ENCODE measurements at regions not wholly inside any gene's neighbourhood (a gene's known extent, or its start where the extent isn't known, plus 50 kb on each side); places are given as distances from the start of the nearest gene placed in this dataset.
"Not testable (repeated sequence)": the region's sequence is repeated elsewhere in the genome, so short reads cannot be mapped to it uniquely, and the experiment has no call there.

GRCh38 chr3:104178680-104179079 lies 1188.0 kb upstream of the ALCAM start:
- DNase-seq, result no peak

GRCh38 chr3:104180906-104181305 lies 1185.8 kb upstream of the ALCAM start:
- no peak for DNase-seq

DNA sequence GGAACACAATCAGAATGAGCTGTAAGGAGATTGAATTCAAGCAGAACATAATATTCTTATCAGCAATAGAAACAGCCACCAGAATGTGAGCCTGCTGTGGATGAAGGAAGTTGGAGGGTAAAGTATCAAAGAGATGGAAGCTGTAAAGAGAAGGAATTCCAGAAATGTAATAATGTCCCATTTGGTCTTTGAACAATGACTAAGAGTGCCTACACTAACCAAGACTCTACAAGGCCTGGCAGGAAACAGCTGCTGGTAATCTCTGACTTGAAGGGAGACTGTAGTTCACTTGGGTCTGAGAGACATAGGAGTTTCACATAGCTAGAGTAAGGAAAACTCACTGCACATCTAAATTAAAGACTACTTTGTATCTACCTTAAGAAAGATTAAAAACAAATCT lies 1176.0 kb upstream of the ALCAM start:
- DNase-seq, result no peak

DNA sequence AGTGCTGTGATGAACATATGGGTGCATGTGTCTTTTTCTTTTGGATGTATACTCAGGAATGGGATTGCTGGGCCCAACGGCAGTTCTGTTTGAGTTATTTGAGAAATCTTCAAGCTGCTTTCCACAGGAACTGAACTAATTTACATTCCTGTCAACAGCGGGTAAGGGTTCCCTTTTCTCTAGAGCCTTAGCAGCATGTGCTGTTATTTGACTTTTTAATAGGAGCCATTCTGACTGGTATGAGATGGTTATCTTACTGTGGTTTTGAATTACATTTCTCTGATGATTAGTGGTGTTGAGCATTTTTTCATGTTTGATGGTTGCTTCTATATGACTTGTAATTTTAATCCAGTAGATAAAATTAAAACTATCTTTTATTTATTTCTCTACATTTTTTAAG lies 1168.6 kb upstream of the ALCAM start:
- DNase-seq, result no peak

DNA sequence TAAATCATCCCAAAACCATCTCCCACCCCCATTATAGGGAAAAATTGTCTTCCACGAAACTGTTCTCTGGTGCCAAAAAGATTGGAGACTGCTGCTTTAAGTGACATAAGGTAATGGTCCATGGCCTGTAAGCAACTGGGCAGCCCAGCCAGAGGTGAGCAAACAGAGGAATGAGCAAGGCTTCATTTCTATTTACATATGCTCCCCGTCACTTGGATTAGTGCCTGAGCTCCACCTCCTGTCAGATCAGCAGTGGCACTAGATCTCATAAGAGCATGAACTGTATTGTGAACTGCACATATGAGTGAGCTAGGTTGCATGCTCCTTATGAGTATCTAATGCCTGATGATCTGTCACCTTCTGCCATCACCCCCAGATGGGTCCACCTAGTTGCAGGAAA lies 1159.8 kb upstream of the ALCAM start:
- DNase-seq, result no peak

- DNase-seq, result no peak
Measured at GRCh38 chr3:104214277-104214676, 1152.4 kb upstream of the ALCAM start.

DNA sequence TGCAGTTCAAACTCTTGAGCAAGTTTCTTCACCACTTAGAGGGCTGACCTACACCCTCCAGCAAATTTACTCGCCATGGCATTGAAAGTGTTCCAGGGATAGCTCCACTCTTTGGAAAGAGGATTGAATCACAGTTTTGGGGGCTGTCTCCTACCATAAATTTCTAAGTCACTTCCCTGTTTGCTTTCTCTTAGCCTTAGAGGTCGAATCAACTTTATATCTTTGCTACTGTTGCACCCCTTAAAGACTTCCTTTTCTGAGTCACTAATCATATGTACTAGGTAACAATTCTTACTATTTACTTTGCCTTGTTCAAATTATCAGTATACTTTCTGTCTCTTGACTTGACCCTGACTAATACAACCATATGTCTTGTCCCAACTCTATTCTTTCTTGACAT lies 1151.8 kb upstream of the ALCAM start:
- no peak for DNase-seq

GRCh38 chr3:104219046-104219445 lies 1147.7 kb upstream of the ALCAM start:
- not testable (repeated sequence) for DNase-seq

DNA sequence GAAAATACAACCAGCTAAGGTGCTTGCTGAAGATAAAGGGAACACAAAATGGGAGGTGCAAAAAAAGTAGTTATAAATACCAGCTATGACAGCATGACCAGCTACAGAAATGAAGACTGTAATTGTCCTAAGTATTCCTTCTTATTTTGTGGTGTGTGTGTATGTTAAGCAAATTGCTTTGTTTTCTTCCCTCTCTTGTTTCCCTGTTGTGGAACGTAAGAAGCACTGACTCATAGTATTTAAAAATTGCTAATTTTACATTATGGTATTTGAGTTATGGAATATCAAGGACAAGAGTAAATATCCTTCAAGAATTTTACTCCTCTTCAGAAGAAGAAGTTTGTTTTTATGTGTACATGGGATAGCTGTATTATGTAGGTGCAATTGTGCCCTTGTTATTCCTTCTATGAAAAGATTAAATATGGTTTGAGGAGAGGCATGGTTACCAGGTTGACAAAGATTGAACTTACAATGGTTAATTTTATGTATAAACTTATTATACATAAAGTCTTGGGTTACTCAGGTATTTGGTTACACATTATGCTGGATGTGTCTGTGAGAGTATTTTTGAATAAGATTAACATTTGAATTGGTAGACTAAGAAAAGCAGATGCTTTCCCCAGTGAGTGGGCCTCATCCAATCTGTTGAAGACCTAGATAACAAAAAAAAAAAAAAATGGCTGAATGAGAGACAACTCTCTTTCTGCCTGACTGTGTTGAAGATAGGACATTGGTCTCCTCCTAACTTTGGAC lies 1132.1 kb upstream of the ALCAM start:
- DNase-seq, result no peak

GRCh38 chr3:104244680-104245220 lies 1122.0 kb upstream of the ALCAM start:
- DNase-seq, result no peak

DNA sequence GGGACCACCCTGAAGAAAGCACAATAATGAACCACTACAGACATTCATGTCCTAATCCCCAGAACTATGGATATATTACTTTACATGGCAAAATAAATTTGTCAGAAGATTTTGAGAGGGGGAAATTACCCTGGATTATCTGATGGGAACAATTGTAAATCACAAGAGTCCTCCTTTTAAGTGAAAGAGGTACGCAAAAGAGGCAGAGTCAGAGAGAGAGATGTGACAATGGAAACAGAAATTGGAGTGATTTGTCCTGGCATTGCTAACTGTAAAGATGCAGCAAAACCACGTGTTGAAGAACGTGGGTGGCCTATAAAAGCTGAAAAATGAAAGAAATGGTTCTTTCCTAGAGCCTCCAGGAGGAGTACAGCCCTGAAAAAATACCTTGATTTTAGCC lies 1121.4 kb upstream of the ALCAM start:
- DNase-seq, result no peak

DNA sequence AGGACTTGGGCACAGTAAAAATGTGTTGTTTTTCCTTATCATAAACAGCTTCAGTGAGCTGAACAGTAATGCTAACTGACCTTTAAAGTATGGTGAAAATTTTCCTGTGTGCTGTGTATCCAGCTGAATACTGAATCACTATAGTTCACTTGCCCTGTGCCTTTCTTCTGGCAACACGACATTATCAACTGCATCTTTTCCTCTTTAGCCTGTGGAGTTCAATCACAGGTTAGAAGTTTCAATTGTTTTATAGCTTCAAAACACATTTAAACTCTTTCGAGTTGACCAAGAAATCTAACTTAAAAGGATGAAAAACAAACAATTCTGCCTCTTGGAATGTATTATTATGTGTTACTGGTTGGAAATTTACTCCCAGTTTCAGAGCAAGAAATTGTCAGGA lies 1120.7 kb upstream of the ALCAM start:
- no peak for DNase-seq

DNA sequence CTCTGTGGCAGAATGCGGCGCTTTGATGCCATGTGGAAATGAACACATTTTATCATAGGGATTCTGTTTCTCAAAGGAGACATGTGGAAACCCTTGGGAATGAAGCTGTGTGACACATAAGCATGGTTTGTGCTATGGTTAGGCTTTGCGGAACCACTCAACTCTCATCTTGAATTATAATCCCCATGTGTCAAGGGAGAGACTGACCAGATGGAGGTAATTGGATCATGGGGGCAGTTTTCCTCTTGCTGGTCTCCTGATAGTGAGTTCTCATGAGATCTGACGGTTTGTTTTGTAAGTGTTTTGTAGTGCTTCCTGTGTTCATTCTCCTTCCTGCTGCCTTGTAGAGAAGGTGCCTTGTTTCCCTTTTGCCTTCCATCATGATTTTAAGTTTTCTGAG lies 1109.2 kb upstream of the ALCAM start:
- DNase-seq, result no peak

DNA sequence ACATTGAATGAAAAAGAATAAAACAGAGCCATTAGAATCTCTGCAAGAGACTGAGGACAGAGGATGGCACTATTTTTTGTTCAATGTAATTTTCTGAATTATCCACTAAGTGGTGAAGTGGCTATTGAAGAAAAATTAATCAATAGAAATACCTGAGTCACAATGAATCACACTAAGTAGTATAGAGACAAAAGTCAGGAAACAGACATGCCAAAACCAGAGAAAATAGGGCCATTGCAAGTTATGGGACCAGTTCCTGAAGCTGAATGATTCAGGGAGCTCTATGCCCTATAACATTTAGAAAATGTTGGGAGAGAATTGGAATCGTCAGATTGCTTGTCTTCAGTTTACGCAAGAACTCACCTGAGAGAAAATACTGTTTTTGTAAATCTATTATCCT lies 1103.2 kb upstream of the ALCAM start:
- no peak for DNase-seq

- DNase-seq, result not testable (repeated sequence)
Measured at GRCh38 chr3:104266219-104266618, 1100.5 kb upstream of the ALCAM start.

DNA sequence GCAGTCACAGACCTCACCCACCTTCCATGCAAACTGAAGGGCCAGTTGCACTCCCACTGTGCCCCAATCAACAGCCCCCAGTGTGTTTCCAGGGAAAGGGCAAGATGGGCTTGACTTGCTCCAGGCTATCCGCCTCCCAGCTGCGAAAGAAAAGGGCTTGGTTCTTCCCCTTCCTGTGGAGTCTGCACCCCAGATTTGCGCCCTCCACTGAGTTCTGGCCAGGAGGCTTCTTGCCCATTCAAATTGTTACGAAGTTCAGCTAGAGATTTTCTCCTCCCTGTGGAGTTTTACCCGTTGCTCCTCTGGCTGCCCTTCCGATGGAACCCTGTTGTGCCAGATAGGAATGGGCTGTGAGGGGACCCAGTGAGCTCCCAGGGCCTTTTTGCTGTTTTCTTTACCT lies 1096.9 kb upstream of the ALCAM start:
- DNase-seq, result no peak

DNA sequence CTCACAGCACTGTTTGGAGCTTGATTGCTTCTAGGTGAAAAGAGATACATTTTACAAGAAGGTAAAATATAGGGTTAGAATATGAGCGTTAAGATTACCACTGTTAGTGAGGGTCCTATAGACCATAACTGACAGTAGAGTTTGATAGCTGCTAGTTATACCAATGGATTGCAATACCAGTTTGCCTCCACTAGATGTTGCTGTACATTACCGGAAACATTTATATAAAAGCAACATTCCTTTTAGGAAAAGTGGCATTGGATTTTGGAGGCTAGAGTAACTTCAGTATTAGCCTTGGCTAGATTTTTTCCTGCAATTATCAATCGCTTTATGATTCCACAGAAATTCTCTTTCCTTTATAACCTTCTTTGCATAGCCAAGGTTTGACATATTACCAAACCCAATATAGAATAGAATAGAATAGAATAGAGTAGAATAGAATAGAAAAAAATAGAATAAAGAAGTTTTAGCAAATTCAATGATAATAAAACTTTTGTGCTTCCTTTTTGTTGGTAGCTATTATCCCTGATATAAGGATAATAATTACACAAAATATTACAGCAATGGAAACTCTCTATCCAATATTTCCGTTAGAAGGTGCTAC lies 1093.6 kb upstream of the ALCAM start:
- no peak for DNase-seq

DNA sequence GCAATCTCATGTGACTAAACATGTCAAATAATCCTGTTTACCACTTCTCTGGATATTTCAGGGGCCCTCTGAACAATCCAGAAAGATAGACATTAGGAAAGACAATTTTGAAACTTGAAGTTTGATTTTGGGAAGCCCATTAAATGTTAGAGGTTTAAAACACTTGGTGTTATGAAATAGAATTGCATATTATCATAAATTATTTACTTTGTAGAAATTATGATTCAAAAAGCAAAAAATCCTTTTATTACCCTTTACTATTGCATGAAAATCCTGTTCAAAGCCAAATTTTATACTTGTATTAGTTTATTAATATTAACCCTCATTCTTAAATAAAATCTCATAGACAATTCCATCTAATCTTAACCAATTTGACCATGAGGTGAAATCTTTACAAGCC lies 1091.5 kb upstream of the ALCAM start:
- no peak for DNase-seq

- DNase-seq, result no peak
Measured at GRCh38 chr3:104279617-104280016, 1087.1 kb upstream of the ALCAM start.

DNA sequence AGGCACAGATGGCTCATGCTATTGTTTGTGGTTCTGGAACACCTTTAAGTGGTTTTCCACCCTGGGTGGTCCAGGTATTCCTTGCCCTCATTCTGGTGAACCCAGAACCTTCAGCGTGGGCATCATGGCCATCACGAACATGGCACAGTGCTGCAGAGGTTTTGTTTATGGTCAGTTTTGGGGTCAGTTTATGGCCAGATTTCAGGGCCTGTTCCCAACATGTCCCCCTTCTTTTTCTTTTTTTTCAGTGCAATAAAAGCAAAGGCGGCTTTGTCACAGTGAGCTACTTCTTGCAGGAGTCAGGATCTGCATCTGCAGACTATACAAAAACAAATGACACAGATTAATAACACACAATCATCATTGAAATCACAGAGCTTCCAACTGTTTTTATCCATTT lies 1085.0 kb upstream of the ALCAM start:
- DNase-seq, result no peak

DNA sequence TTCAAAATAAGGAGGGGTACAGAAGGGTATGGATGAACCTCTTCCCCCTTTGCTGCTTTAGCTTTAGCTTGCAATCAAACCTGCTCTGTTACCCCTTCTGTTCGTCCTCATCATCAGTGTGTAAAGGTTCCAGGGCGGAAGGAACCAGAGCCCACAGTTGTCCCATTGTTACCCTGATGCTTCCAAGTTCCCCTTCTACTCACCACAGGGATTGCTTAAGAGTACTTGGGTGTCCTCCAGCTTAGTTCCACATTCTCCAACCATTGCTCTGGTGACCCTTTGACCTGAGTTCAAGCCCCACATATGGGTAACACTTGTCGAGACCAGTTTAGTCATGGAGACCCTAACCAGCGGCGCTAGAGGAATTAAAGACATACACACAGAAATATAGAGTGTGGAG lies 1080.1 kb upstream of the ALCAM start:
- DNase-seq, result no peak

DNA sequence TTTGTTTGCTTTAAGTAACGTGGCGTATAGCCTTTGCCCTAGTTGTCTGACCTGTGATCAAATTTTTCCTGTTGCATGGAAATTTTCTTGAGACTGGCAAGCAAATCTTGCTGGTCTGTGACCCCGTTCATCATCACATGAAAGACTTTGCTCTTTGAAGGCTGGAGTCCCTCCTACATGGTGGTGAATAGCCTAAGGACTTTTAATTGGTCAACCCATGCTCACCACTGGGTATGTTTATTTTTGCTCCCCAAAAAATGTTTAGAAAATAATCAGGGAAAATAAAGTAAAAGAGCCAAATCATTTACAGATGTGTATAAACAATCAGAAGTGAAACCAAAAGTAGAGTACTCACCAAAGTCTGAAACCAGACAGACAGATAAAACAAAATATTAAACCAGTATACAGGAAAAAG lies 1075.3 kb upstream of the ALCAM start:
- DNase-seq, result no peak

GRCh38 chr3:104291878-104292277 lies 1074.8 kb upstream of the ALCAM start:
- DNase-seq, result no peak

- DNase-seq, result no peak
Measured at GRCh38 chr3:104297617-104298016, 1069.1 kb upstream of the ALCAM start.

- no peak for DNase-seq
Measured at GRCh38 chr3:104298662-104299061, 1068.0 kb upstream of the ALCAM start.

All from stimulated activated CD4-positive, alpha-beta T cell treated with anti-CD3 and anti-CD28 coated beads, Interleukin-4, amount 100 ng/mL, for 24 hours (primary cell).